AG08395 (cell line): ENCODE measurements at regions not wholly inside any gene's neighbourhood (a gene's known extent, or its start where the extent isn't known, plus 50 kb on each side); places are given as distances from the start of the nearest gene placed in this dataset.

Experiments used
- DNase-seq: peaks from one replicate; pipeline ENCODE4 v3.0.0; 2012; ENCODE audit warnings: mixed read lengths, low spot score

DNA sequence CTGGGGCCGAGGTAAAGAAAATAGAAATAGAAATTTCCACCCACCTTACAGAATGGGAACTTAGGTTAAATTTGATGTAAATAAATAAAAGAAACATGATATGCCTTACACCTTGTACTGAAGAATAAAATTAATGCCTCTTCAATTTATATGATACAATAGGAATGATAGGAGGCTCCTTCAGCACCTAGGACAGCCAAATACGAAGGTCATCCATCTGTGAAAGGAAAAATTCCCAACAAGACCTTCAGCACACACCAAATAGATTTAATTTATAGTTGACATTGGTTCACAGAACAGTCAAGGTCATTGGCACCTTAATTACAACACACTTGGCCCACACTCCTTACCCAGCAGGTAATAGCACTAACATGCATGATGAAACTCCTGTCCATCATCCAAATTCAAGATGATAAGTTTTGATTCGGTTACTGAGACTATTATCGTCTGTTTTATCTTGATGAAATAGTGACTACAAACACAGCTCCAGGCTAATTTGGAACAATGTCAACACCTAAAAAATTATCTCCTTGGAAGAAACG, 250.9 kb downstream of the SNX13 start:
- DNase-seq, result no peak

GRCh38 chr7:17690030-17690429, 250.3 kb downstream of the SNX13 start:
- DNase-seq, result peak; percentile 86

- no peak for DNase-seq
Measured at GRCh38 chr7:17696422-17696821, 243.9 kb downstream of the SNX13 start.

DNA sequence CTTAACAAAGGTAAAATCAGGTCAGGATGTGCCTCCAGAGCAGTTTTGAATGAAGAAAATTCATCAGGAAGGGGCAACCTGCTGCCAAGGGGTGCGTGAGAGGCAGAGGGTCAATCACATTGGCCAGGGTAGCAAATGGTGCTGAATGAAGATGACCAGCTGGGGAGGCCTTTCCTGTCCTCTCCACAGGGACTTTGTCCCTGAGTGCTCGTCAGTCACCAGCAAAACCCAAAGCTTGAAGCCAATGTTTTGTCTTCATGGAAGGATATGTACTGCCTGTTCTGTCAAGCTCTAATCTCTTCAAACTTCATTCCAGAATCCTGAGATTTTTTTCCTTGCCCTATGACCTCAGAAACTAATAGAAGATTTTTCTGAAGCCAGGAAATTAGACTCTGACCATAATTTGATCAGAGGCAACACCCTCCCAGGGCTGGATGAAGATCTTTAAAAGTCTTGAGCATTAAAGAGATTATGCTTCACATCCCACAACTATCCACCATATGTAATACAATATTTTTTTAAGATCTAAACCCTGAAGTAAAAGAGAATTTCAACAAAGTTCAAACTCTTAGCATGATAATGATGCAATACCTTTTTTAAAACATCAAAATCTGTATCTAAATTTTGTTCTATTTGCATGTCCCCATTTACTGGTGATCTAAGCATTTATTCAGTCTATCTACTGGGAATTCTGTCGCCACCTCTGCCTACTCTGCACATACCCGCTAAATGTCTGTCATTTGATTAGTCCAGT, 243.0 kb downstream of the SNX13 start:
- DNase-seq, result no peak

DNA sequence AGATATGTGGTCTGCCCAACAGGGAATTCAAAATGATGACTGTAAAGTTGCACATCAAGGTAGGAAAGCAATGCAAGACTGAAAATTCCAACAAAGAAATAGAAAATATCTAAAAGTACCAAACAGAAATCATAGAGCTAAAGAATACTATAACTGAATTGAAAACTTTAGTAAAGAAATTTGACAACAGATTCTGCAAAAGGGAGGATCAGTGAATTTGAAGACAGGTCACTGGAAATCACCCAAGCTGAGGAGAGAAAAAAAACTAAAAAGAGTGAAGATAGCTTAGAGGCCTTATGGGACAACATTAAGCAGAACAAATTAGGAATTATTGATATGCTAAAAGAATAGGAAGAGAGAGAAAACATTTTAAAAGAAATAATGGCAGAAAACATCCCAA, 240.6 kb downstream of the SNX13 start:
- DNase-seq, result no peak

DNA sequence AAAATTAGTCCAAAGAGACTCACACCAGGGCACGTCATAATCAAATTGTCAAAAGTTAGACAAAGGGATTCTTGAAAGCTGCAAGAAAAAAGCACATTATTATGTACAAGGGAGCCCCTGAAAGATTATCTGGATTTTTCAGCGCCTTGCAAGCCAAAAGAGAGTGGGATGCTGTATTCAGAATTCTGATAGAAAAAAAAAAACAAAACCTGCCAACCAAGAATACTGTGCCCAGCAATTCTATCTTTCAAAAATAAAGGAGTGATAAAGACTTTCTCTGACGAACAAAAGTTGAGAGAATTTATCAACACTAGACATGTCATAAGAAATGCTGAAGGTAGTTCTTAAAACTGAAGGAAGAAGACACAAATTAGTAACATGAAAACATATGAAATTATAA, 240.2 kb downstream of the SNX13 start:
- no peak for DNase-seq

DNA sequence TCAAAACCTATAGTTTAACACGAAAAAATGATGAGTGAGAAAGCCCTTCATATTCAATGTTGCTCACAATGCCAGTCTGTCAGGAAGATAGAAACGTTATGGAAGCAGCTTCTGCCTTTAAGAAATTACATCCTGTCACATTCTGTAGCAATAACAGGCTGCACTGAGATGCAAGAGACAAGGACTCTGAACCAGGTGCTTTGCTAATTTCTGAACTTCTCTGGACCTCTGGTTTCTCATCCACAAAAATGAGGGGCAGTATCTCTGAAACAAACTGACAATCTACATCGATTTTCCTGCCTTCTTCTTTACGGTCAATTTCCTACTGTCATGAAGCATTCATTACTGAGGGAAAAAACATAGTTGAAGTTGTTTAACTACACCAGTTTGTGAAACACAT, 234.0 kb downstream of the SNX13 start:
- DNase-seq, result no peak

- peak; percentile 63 for DNase-seq
Measured at GRCh38 chr7:17706734-17707133, 233.6 kb downstream of the SNX13 start.

DNA sequence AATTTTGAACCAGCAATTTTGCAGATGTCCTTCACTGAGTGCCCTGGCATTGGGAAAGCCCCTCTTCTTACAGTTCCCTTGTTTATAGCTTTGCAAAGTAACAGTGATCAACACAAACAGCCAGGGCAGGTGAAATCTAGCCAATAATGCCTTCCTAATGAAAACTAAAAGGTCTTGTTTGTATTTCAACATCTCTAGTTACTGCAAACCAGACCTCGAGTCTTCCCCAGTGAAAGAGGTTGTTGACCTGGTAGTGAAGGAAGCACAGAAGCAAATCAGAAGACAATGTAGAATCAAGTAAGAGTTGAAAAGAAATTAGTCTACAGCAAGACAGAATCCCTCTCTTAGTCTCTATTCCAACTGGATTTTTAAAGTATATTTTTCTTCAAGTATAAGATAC, 231.2 kb downstream of the SNX13 start:
- DNase-seq, result no peak

DNA sequence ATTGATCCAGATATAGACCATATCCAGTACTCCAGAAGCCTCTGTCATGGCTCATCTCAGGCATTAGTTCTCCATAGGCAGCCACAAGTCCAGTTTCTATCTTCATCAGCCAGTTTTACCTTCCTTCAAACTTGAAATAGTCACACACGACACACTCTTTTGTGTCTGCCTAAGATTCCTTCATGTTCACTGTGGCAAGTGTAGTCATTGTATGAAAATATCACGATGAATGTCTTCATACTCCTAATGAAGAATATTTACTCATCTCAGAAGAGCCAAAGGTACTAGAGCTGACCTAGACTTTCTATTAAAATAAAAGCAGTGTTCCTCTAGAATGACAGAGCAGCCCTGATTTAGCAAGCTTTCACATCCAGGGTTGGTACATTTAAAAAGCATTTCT, 230.7 kb downstream of the SNX13 start:
- no peak for DNase-seq

- no peak for DNase-seq
Measured at GRCh38 chr7:17710312-17710711, 230.0 kb downstream of the SNX13 start.

DNA sequence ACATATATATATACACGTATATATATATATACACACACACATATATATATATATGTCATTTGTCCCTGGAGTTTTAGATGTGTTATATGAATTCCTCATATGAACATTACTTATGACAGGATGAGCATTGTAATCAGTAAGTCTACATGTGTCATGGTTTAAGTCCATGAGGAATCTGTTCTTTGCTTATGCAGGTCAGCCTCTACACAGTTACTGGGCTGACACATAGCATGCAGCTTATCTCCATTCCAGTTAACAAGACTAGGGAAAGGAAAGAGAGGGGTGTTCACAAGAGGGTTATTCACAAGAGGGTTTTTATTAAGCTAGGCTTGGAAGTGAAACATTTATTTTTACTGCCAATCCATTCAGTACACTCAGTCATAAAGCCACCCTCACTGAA, 226.7 kb downstream of the SNX13 start:
- DNase-seq, result no peak

DNA sequence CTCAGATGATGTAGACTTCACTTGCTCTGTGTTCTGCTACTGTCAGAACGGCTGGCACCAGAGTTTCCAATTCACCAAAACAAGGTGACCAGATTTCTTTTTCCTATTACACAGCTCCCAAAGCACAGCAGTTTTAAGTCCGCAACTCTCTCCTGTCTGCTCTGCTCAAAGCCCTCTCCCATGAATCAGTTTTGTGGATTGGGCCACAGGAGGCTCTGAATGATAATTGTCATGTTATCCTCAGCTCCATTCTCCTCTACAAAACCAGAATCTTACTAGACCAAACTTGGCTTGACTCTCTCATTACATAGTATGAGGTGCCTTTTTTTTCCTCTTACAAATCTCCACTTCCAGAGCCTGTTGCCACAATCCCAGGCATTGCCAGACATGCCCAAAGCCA, 223.5 kb downstream of the SNX13 start:
- no peak for DNase-seq

DNA sequence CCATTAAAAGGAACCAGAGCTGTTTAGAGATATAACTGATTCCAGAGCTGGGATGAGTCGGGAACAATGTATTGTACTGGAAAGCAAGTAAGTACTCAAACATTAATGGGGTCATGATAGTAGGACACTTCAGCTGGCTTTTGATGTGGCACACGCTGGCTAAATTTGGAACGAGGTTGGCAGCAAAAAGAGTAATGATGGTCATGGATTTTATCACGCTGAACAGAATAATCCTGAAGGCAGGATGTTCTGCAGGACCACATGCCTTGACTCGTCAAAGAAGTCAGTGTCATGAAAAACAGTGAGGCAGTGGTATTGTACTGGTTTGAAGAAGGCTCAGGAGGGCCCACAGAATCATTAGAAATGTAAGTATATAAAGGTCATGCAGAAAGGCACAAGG, 220.3 kb downstream of the SNX13 start:
- DNase-seq, result no peak

DNA sequence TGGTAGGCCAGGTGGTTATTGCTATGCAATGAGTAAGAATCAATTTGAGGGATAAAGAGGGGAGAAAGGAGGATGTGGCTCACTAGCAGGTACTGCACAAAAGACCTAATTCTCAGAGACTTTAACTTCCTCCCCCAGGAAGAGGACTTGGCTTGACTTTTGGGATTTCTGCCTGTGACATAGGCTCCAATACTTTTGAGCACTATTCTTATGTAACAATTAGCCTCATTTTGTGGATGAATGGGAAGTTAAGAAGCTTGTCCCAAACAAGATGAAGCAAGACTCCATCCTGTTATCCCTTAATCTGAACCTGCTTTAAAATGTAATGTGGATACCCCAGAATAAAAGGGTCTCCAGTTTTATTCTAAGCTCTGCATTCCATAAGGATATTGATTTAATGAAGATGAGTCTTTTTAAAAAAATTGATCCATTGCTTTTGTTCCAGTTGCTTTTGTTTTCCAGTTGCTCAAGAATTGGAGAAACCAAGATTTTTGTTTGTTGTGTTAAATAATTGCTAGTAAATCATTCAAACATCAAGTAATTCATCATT, 218.5 kb downstream of the SNX13 start:
- DNase-seq, result no peak

- no peak for DNase-seq
Measured at GRCh38 chr7:17722798-17723197, 217.5 kb downstream of the SNX13 start.

- DNase-seq, result peak; percentile 3
Measured at GRCh38 chr7:17725821-17726220, 214.5 kb downstream of the SNX13 start.

DNA sequence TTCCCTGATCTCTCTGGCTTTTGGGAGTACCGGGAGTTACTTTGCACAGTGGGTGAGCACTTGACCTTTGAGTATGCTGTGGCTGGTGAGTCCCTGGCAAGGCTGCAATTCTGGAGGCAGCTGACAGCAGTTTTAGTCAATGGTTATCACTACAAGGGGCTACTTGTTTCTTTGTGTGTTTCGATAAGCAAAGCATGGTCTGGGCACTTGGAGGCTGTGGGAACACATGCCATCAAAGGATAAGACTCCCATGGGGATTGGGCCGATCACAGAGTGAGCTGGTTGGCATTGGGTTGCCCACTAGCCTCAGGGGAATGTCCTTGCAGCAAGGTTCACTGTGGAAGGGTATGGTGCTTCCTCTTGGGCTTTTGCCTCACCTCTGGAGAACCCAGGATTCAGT, 208.2 kb downstream of the SNX13 start:
- no peak for DNase-seq
